ENCODE measurements at regions not wholly inside any gene's neighbourhood (a gene's known extent, or its start where the extent isn't known, plus 50 kb on each side); places are given as distances from the start of the nearest gene placed in this dataset.

- DNase-seq, result no peak
Observed at GRCh38 chr4:140316799-140317198, 56.6 kb upstream of the SCOC start.

- no peak for DNase-seq
Observed at GRCh38 chr4:140315970-140316369, 57.5 kb upstream of the SCOC start.

- DNase-seq, result no peak
Observed at GRCh38 chr4:140315438-140315837, 58.0 kb upstream of the SCOC start.

GRCh38 chr4:140315019-140315418, 58.4 kb upstream of the SCOC start:
- DNase-seq, result no peak

GRCh38 chr4:140312100-140312499, 61.3 kb upstream of the SCOC start:
- no peak for DNase-seq

GRCh38 chr4:140311257-140311835, 62.1 kb upstream of the SCOC start:
- no peak for DNase-seq

GRCh38 chr4:140309124-140309870, 64.1 kb upstream of the SCOC start:
- no peak for DNase-seq

- no peak for DNase-seq
Observed at GRCh38 chr4:140308366-140309123, 64.9 kb upstream of the SCOC start.

GRCh38 chr4:140305053-140305452, 68.4 kb upstream of the SCOC start:
- DNase-seq, result no peak

- DNase-seq, result no peak
Observed at GRCh38 chr4:140304346-140304745, 69.1 kb upstream of the SCOC start.

GRCh38 chr4:140302151-140302859, 71.1 kb upstream of the SCOC start:
- DNase-seq, result no peak

- DNase-seq, result no peak
Observed at GRCh38 chr4:140300271-140300970, 73.0 kb upstream of the SCOC start.

GRCh38 chr4:140298001-140298400, 75.4 kb upstream of the SCOC start:
- DNase-seq, result no peak

GRCh38 chr4:140297221-140297570, 76.2 kb upstream of the SCOC start:
- DNase-seq, result no peak

GRCh38 chr4:140296335-140297220, 76.9 kb upstream of the SCOC start:
- no peak for DNase-seq

GRCh38 chr4:140293979-140294378, 79.5 kb upstream of the SCOC start:
- DNase-seq, result no peak

- DNase-seq, result no peak
Observed at GRCh38 chr4:140291259-140291658, 82.2 kb upstream of the SCOC start.

GRCh38 chr4:140289486-140289885, 84.0 kb upstream of the SCOC start:
- no peak for DNase-seq

- no peak for DNase-seq
Observed at GRCh38 chr4:140286456-140286855, 87.0 kb upstream of the SCOC start.

GRCh38 chr4:140284456-140284855, 89.0 kb upstream of the SCOC start:
- no peak for DNase-seq

- no peak for DNase-seq
Observed at GRCh38 chr4:140281828-140282552, 91.5 kb upstream of the SCOC start.

Measured in inflammatory macrophage (primary cell).